Lower leg skin (tissue), 3 donors: ENCODE measurements at regions not wholly inside any gene's neighbourhood (a gene's known extent, or its start where the extent isn't known, plus 50 kb on each side); places are given as distances from the start of the nearest gene placed in this dataset.

ENCODE experiments used
- POLR2A ChIP-seq, 2 donors: fragments of 450-650 bp; IDR thresholded peaks; one replicate each; pipeline ENCODE4 v1.6.1; 2016 to 2017; ENCODE audit warnings: antibody characterized with exemption in 2 of 2, mild to moderate bottlenecking in 1 of 2, moderate library complexity in 1 of 2
- TF ChIP-seq, protein P1 (sequence below), 3 donors: fragments of 450-650 bp; IDR thresholded peaks; one replicate each; pipeline ENCODE4 v1.5.1; 2016; ENCODE audit warnings: antibody characterized with exemption in 3 of 3, mild to moderate bottlenecking in 3 of 3, moderate library complexity in 2 of 3

GRCh38 chr7:138226745-138227279, 150.6 kb downstream of the AKR1D1 start:
- TF ChIP-seq, protein P1, sequence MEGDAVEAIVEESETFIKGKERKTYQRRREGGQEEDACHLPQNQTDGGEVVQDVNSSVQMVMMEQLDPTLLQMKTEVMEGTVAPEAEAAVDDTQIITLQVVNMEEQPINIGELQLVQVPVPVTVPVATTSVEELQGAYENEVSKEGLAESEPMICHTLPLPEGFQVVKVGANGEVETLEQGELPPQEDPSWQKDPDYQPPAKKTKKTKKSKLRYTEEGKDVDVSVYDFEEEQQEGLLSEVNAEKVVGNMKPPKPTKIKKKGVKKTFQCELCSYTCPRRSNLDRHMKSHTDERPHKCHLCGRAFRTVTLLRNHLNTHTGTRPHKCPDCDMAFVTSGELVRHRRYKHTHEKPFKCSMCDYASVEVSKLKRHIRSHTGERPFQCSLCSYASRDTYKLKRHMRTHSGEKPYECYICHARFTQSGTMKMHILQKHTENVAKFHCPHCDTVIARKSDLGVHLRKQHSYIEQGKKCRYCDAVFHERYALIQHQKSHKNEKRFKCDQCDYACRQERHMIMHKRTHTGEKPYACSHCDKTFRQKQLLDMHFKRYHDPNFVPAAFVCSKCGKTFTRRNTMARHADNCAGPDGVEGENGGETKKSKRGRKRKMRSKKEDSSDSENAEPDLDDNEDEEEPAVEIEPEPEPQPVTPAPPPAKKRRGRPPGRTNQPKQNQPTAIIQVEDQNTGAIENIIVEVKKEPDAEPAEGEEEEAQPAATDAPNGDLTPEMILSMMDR (IDR thresholded peaks at IDR 0.05) = no peak
- TF ChIP-seq POLR2A (IDR thresholded peaks at IDR 0.05) = no peak
